ENCODE measurements at regions not wholly inside any gene's neighbourhood (a gene's known extent, or its start where the extent isn't known, plus 50 kb on each side); places are given as distances from the start of the nearest gene placed in this dataset.
A peak's percentile ranks its signal among the peaks of the same experiment; 100 is the strongest.

- Mint-ChIP-seq H3K27me3 (ENCODE audit: low read depth) (no peaks in the 10 kb centered on the region), H3K36me3 (ENCODE audit: low read depth) (no peaks in the 10 kb centered on the region), H3K4me3 (no peak overlapping the region), H3K4me1 (peaks cover 21% of the 10 kb centered on the region), H3K9me3 (no peaks in the 10 kb centered on the region), H3K27ac (no peak overlapping the region)
- no peak for TF ChIP-seq CTCF (IDR thresholded peaks at IDR 0.05; ENCODE audit: unreplicated experiment in 3 of 3)
Measured at GRCh38 chr13:73466561-73466960, 407.8 kb downstream of the KLF5 start.

GRCh38 chr13:73465617-73465971 is 406.8 kb downstream of the KLF5 start:
- Mint-ChIP-seq H3K4me3 (no peak overlapping the region), H3K4me1 (peaks cover 21% of the 10 kb centered on the region), H3K36me3 (ENCODE audit: low read depth) (no peaks in the 10 kb centered on the region), H3K27ac (peak overlapping the region in 2 of 3 experiments; percentile 20 to 67), H3K27me3 (ENCODE audit: low read depth) (no peaks in the 10 kb centered on the region), H3K9me3 (no peaks in the 10 kb centered on the region)
- no peak for TF ChIP-seq CTCF (IDR thresholded peaks at IDR 0.05; ENCODE audit: unreplicated experiment in 3 of 3)

GRCh38 chr13:73464758-73465616 is 406.2 kb downstream of the KLF5 start:
- Mint-ChIP-seq H3K9me3 (no peaks in the 10 kb centered on the region), H3K4me1 (peaks cover 21% of the 10 kb centered on the region), H3K4me3 (no peak overlapping the region), H3K27ac (peak overlapping the region; percentile 6 to 67 (median 20)), H3K27me3 (ENCODE audit: low read depth) (no peaks in the 10 kb centered on the region), H3K36me3 (ENCODE audit: low read depth) (no peaks in the 10 kb centered on the region)
- no peak for TF ChIP-seq CTCF (IDR thresholded peaks at IDR 0.05; ENCODE audit: unreplicated experiment in 3 of 3)

- no peak overlapping the region for H3K27ac Mint-ChIP-seq
- H3K36me3 Mint-ChIP-seq (ENCODE audit: low read depth), result no peaks in the 10 kb centered on the region
- H3K4me3 Mint-ChIP-seq, result no peak overlapping the region
- TF ChIP-seq CTCF (IDR thresholded peaks at IDR 0.05; ENCODE audit: unreplicated experiment in 3 of 3), result no peak
- peaks cover 17% of the 10 kb centered on the region for H3K4me1 Mint-ChIP-seq
- H3K9me3 Mint-ChIP-seq, result peaks cover 3% of the 10 kb centered on the region
- peaks cover 4% of the 10 kb centered on the region for H3K27me3 Mint-ChIP-seq (ENCODE audit: low read depth)
Measured at GRCh38 chr13:73462241-73462640, 403.4 kb downstream of the KLF5 start.

- H3K9me3 Mint-ChIP-seq, result peaks cover 16% of the 10 kb centered on the region
- peaks cover 26% of the 10 kb centered on the region for H3K4me1 Mint-ChIP-seq
- TF ChIP-seq CTCF (IDR thresholded peaks at IDR 0.05; ENCODE audit: unreplicated experiment in 3 of 3), result no peak
- H3K4me3 Mint-ChIP-seq, result no peak overlapping the region
- peak overlapping the region in 2 of 3 experiments; percentile 27 to 70 for H3K27ac Mint-ChIP-seq
- no peaks in the 10 kb centered on the region for H3K36me3 Mint-ChIP-seq (ENCODE audit: low read depth)
- no peaks in the 10 kb centered on the region for H3K27me3 Mint-ChIP-seq (ENCODE audit: low read depth)
Measured at GRCh38 chr13:73451221-73452029, 392.6 kb downstream of the KLF5 start.

Data from nephron (organoid).